ENCODE measurements at regions not wholly inside any gene's neighbourhood (a gene's known extent, or its start where the extent isn't known, plus 50 kb on each side); places are given as distances from the start of the nearest gene placed in this dataset.
"Not testable (repeated sequence)": the region's sequence is repeated elsewhere in the genome, so short reads cannot be mapped to it uniquely, and the experiment has no call there.

DNA sequence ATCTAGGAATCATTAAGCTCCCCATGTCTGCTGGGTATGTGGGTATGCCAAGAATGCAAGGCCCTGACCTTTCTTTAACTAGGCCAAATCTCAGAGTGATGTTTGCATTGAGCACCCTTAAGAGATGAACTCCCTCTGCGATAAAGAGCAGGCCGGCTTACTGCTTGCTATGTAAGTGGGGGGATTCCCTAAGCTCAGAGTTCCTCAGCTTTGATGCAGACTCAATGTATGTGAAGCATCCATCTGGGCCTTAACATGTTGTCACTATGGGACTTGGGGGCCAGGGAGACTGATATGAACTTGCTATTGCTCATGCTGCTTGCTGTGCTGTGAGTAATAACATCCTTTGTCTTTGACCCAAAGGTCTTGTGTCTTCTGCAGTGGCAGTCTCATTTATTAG, 149.7 kb downstream of the C12orf75 start:
- no peak for DNase-seq (ENCODE audit: low read depth in 3 of 3, low spot score in 2 of 3)

DNA sequence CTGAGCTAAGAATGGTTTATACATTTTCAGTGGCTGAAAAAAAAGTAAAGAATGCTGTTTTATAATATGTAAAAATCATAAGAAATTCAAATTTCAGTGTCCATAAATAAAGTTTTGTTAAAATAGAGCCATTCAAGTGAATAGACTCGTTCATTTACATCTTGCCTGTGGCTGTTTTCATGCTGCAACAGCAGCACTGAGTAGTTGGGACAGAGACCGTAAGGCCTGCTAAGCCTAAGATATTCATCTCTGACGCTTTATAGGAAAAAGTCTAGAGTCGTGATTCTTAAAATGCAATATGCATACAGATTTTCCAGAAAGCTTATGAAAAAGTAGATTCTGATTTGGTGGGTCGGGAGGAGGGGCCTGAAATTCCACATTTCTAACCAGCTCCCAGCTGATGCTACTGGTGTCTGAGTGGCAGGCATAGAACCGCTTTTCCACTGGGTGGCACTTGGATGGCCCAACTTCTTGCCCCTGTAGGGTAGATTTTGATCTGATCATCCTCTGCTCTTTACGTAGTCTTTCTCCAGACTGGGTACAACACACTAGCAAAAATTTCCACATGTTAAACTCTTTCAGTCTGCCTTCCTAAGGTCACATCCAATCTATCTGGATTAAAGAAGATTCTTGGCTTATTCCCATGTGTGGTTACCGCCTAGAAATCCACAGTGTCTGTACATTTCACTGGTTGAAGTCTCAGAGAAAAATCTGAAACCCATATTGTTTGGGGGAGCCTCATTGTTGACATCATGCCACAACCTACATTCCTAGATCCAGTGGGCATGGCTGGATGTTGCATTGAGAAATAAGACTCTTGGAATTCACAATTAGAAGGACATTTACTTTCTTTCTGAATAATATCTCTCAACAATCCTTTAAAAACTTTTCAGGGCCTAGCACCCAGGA, 151.2 kb downstream of the C12orf75 start:
- no peak for DNase-seq (ENCODE audit: low read depth in 3 of 3, low spot score in 2 of 3)

DNA sequence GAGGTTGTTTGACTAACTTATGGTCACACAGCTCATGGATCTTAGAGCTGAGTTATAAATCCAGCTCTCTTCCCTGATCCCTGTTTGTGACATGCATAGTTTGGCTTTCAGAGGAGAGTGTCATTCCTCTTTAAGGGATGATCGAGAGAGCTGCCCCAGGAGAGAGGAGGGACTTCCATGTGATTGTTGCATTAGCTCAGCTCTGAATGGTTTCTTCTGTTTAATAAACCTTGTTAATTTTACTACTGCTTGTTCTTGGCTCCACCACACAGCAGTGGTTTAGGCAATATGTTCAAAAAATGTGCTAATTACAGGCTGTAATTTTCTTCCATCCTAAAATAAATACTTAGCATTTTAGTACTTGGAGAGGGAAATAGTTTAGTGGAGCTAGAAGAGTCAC, 152.5 kb downstream of the C12orf75 start:
- no peak for DNase-seq (ENCODE audit: low read depth in 3 of 3, low spot score in 2 of 3)

DNA sequence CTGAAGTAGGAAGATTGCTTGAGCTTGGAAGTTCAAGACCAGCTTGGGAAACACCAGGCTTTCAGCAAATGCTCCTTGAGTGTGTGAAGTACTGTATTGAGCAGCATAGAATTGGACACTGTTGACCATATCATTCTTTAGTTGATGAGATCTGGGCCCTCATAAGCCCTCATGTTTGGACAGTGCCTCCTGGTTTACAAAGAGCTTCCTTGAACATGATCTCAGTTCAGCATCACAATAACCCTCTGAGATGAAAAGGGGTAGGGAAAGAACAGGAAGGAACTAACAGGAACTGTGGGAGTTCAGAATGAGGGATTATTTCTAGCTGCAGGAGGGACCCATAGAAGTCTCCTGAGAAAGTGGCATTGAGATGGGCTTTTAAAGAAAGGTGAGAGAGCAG, 153.2 kb downstream of the C12orf75 start:
- DNase-seq (ENCODE audit: low read depth in 3 of 3, low spot score in 2 of 3) = no peak

DNA sequence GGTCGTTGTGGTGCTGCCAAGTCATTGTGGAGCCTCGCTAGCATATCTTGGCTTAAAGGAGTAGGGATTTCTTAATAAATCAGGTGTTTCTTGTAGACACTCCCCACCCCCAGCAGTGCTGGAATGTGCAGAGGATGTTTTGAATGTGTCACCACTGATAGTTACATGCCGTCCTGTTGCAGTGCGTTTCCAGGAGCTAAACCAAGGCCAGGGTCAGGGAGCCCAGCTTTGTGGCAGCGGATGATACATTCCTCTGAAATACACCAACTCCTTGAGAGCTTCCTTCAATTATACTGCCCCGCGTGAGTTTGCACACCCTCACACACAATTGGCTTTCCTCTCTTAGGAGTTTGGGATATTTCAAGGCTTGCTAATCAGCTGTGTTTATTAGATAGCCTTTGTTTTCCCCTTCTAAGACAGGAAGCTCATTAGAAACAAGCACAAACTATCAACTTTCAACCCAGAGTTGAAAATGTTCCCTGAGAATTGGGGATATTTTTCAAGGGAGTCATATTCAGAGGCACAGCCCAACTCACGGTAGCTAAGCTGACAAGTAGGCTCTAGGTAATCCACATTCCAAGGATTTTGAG, 154.9 kb downstream of the C12orf75 start:
- DNase-seq (ENCODE audit: low read depth in 3 of 3, low spot score in 2 of 3) = no peak

DNA sequence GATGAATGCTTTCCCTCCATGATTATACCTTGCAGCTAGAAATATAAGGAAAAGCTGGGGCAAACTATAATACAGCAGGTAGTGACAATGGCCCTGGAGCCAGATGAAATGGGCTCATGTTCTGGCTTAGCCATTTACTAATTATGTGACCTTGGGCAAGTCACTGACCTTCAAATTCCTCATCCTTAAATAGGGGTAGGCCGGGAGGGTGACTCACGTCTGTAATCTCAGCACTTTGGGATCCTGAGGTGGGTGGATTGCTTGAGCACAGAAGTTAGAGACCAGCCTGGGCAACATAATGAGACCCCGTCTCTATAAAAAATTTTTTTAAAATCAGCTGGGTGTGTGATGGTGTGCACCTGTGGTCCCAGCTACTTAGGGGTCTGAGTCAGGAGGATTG, 155.4 kb downstream of the C12orf75 start:
- DNase-seq (ENCODE audit: low read depth in 3 of 3, low spot score in 2 of 3) = no peak

DNA sequence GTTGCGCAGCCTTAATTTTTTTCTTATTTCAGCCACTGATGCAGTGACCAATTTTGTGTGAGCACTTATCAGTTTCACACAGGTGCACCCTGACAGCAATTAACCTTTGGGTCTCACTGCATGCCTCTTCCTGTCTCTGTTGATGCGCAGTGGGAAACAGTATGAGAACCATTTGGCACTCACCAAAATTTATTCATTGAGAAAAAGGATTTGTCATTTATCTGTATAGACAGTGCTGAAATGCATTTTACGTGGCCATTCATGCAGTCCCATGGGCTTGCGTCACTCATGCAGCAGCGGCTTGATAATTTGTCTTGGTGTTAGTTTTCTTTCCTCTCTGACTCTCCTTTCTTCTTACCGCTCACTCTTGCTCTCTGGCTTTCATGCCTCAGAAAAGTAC, 157.5 kb downstream of the C12orf75 start:
- no peak for DNase-seq (ENCODE audit: low read depth in 3 of 3, low spot score in 2 of 3)

DNA sequence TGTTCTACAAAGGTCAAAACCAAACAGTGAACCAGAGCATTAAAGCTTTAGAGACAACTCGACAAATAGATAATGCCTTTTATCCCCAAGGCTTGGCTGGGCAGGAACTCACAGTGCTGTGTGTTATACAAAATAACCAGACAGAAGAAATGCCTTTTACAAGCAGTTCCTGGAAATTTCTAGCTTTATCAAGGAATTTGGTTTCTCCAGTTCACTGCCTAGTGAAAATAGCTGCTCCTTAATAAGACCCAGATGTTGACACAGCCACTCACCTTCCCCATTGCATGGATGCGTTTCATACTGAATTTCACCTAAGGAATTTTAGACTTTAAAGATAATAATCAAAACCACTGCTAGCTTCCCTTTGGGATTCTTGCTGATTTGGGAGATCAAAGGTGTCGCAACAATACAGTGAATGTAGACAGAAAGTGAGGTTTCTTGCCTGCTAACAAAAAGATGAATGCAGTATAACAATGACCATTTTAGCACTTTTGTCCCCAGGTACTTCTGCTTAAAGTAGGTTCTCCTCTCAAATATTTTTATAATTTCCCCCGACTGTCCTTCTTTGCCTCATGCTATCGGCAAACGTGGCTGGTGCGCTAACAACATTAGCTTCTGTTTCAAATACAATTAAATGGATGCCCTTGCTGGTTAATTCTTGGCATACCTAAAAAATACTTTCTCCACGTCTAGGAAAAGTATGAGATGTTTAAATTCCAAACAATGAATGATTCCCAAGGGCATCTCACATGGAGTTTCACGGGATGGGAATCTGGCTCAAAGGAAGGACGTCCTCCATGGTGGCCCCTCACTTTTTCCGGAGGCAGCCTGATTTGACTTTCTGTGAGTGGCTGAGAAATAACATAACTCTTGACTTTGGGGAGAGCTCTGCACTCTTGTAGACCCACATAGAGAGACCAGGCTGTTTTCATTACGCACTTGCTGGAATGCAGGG, 162.4 kb downstream of the C12orf75 start:
- DNase-seq (ENCODE audit: low read depth in 3 of 3, low spot score in 2 of 3) = no peak

DNA sequence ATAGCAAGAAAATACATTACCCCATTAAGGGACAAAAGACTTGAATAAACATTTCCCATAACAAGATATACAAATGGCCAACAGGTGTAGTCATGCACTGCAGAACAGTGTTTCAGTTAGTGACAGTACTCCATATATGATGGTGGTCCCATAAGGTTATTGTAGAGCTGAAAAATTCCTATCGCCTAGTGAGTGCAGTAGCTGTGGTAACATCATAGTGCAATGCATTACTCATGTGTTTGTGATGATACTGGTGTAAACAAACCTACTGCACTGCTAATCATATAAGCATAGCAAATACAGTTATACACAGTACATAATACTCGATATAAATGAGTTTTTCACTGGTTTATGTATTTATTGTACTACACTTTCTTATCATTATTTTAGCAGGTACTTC, 168.7 kb downstream of the C12orf75 start:
- no peak for DNase-seq (ENCODE audit: low read depth in 3 of 3, low spot score in 2 of 3)

DNA sequence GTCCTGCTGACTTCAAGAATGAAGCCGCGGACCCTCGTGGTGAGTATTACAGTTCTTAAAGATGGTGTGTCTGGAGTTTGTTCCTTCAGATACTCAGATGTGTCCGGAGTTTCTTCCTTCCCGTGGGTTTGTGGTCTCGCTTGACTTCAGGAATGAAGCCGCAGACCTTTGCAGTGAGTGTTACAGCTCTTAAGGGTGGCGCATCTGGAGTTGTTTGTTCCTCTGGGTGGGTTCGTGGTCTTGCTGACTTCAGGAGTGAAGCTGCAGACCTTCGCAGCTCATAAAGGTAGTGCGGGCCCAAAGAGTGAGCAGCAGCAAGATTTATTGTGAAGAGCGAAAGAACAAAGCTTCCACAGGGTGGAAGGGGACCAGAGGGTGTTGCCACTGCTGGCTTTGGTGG, 170.2 kb downstream of the C12orf75 start:
- DNase-seq (ENCODE audit: low read depth in 3 of 3, low spot score in 2 of 3) = not testable (repeated sequence)

DNA sequence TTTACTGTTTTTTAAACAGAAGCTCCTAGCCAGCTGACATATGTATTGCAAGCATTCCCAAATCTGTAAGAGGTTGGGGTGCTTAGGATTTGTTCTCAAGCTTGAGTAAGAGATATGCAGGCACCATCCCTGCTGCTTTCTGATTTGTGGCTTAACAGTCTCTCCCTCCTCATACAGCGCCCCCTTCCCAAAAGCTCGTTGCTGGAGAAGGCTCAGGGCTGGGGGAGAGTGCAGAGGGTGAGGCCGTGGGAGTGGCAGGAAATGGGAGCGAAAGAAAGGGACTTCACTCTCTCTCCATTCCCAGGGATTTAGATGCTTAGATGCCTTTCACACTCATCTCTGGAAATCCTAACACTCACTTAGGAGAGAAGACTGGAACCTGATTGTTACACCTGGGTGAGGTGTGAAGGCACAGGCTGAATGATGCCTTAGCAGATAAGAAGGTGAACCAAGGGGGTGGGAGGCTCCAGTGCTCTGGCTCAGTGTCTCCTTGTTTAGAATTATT, 172.0 kb downstream of the C12orf75 start:
- no peak for DNase-seq (ENCODE audit: low read depth in 3 of 3, low spot score in 2 of 3)

DNA sequence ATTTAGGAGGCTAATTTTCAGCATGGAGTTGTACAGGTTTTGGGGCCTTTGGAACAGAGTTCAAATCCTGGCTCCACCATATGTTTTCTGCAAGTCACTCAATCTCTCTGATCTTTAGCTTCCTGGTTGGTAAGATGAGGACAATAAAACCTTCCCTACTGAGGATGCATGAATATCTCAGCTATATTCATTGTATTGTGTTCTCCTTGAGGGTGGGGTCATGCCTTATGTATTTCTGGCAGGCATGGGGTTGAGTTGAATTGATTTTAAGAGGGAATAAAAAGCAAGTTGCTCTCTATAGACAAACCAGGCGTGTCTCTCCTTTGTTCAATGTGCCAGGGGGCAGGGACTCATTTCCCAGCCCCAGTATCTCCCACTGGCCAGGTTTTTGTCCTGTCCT, 173.1 kb downstream of the C12orf75 start:
- no peak for DNase-seq (ENCODE audit: low read depth in 3 of 3, low spot score in 2 of 3)

DNA sequence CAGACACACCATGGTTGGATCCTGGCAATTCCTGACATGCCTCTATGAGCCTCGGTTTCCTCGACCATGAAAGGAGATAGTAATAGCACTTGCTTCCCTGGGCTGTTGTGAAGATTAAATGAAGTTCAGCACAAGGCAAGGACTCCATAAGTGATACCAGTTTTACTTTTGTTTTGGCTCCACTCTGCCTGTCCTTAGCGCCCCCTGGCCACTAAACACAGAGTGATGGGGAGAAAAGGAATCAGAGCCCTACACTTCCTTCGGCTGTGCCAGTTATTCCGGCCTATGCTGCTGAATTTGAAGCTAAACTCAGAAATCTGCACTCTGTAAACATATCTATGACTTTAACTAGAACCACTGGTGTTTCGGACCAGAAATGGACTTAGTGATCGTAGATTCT, 173.8 kb downstream of the C12orf75 start:
- no peak for DNase-seq (ENCODE audit: low read depth in 3 of 3, low spot score in 2 of 3)

DNA sequence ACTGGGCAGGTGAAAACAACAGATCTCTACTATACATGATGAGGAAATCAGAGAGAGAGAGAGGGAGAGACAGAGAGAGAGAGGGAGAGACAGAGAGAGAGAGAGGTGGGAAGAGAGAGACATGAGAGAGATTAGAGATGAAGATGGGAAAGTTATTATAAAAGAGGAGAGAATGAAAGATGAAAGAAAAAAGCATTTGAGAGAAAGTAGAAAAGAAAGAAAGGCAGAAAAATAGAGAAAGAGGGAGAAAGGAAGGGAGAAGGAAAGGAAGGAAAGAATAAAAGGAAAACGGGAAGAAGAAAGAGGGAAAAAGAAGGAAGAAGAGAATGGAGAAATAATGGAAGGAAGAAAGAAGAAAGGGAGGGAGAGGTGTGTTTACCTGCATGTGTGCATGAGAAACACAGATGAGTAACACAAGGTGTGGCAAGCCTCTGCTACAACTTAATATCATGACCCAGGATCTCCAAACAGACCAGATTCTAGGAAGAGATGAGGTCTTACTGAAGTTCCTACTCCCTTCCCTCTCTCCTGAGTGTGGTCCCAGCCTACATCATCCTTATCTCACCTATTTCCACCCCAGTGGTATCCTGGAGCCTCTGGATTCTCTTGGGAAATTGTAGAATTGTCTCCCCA, 176.3 kb downstream of the C12orf75 start:
- DNase-seq (ENCODE audit: low read depth in 3 of 3, low spot score in 2 of 3) = no peak

DNA sequence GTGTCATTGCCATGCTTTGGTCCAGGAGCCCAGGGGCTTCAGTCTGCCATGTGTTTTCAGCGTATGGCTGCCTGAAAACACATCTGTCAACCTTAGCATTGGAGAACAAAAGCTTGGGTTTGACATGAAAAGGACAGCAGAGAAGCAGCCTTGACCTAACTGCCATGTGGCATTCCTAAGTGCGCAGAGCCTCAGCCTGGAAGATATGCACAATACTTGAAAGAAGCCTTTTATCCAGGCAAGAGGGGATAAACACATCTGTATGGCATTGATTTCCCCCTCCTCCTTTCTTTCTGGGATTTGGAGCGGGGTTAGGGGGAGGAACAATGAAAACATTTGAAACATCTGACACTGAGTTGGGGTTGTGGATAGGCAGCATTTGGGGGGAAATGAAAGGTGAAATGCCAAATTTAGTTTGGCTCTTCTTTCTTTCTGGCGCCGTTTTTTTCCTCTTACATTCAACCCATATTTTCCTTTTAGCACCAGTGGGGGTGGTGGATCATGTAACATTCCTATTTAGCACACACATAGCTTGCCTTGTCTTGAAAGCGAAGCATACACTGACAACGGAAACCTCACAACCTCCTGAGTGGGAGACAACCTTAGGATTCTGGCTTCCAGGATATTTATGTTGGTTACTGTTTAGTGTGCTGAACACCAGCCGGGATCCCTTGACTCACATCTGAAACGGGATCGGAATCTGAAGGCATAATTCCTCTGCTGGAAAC, 177.0 kb downstream of the C12orf75 start:
- no peak for DNase-seq (ENCODE audit: low read depth in 3 of 3, low spot score in 2 of 3)

DNA sequence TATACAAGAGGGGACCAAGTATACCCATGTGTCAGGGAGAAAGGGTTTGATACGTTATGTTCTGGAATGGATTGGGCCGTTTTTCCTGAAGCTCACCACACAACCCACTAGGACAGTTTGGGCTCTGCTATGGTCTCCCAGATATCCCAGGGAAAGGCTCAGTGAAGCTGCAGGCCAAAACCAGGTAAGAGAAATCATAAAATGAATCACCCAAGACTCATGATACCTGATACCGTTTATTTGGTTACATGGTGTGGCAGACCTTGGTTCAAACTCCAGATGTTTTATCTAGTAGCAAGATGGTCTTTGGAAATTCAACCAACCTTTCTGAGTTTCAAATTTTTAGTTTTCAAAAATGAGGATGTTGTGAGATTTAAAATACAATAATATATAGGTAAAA, 177.6 kb downstream of the C12orf75 start:
- DNase-seq (ENCODE audit: low read depth in 3 of 3, low spot score in 2 of 3) = no peak

DNA sequence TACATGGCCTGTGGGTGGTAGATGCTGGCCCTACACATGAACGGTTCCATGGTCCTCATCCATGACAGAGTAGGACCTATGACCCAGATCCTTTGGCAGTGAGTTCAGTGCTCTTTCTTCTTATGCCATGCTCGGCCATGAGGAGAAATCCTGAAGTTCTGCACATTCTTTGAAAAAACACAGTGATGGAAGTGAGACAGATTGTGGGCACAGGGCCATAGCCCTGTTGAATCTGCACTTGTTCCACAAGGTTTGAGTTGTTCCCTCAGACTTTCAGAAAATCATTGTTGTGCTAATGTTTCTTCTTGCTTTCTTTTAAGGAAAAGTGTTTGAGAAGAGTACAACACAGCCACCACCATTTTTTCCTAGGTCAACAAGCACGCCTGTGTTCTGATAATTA, 180.0 kb downstream of the C12orf75 start:
- DNase-seq (ENCODE audit: low read depth in 3 of 3, low spot score in 2 of 3) = no peak

DNA sequence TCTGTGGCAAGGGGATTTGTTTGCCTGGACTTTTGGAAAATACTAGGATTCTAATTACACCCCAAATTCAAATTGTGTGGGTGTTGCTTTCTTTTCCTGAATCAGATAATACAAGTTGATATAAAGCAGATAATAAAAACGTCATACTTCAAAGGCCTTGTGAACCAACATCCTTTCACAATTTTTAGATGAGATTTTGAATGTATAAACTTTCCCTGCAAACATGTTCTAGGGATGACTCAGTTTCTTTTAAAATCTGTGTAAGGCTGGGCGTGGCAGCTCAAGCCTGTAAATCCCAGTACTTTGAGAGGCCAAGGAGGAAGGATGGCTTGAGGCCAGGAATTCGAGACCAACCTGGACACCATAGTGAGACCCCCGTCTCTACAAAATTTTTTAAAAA, 182.4 kb downstream of the C12orf75 start:
- DNase-seq (ENCODE audit: low read depth in 3 of 3, low spot score in 2 of 3) = not testable (repeated sequence)

DNA sequence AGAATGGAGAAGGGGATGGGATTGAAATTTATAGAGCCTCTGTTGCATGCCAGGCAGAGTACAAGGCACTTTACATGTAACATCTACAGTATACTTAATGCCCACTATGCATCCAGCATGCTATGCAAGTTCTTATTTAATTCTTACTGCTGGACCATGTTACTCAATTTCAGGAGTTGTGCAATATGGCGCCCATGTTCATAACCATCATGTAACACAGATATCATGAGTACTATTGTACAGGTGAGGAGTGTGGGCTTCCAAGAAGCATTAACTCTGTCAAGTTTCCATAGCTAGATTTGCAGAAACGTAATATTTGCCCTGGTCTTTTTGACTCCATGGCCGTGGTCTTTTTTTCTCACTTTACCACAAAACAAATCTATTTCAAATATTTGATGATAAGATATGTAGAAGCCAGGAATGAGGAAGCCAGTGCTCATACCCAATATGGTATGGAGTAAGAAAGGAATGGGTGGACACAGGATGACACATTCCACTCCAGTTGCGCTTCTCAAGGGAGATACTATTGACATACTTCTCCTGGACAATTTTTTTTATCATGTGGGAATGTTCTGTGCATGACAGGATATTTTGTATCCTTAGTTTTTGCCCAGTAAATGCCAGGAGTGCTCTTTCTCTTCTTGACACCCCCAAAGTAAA, 191.8 kb downstream of the C12orf75 start:
- DNase-seq (ENCODE audit: low read depth in 3 of 3, low spot score in 2 of 3) = no peak
